ENCODE measurements at regions not wholly inside any gene's neighbourhood (a gene's known extent, or its start where the extent isn't known, plus 50 kb on each side); places are given as distances from the start of the nearest gene placed in this dataset.
A peak's percentile ranks its signal among the peaks of the same experiment; 100 is the strongest.

- DNase-seq (ENCODE audit: extremely low read depth in 1 of 11, low read depth in 9 of 11, low spot score in 4 of 11), result no peak
These were observed 162.2 kb downstream of the PIK3R1 start for GRCh38 chr5:68377733-68378132.

- no peak for DNase-seq (ENCODE audit: extremely low read depth in 1 of 11, low read depth in 9 of 11, low spot score in 4 of 11)
These were observed 162.8 kb downstream of the PIK3R1 start for GRCh38 chr5:68378204-68378820.

GRCh38 chr5:68379275-68380036 lies 163.9 kb downstream of the PIK3R1 start:
- peak in 5 of 11 donors; percentile 25 to 45 (median 35) for DNase-seq (ENCODE audit: extremely low read depth in 1 of 11, low read depth in 9 of 11, low spot score in 4 of 11)

GRCh38 chr5:68380078-68380477 lies 164.5 kb downstream of the PIK3R1 start:
- no peak for DNase-seq (ENCODE audit: extremely low read depth in 1 of 11, low read depth in 9 of 11, low spot score in 4 of 11)

- no peak for DNase-seq (ENCODE audit: extremely low read depth in 1 of 11, low read depth in 9 of 11, low spot score in 4 of 11)
These were observed 165.5 kb downstream of the PIK3R1 start for GRCh38 chr5:68381060-68381459.

- DNase-seq (ENCODE audit: extremely low read depth in 1 of 11, low read depth in 9 of 11, low spot score in 4 of 11), result no peak
These were observed 166.4 kb downstream of the PIK3R1 start for GRCh38 chr5:68381909-68382308.

- no peak for DNase-seq (ENCODE audit: extremely low read depth in 1 of 11, low read depth in 9 of 11, low spot score in 4 of 11)
These were observed 167.1 kb downstream of the PIK3R1 start for GRCh38 chr5:68382640-68383039.

GRCh38 chr5:68383888-68384310 lies 168.3 kb downstream of the PIK3R1 start:
- no peak for DNase-seq (ENCODE audit: extremely low read depth in 1 of 11, low read depth in 9 of 11, low spot score in 4 of 11)

GRCh38 chr5:68384936-68385594 lies 169.5 kb downstream of the PIK3R1 start:
- no peak for DNase-seq (ENCODE audit: extremely low read depth in 1 of 11, low read depth in 9 of 11, low spot score in 4 of 11)

- DNase-seq (ENCODE audit: extremely low read depth in 1 of 11, low read depth in 9 of 11, low spot score in 4 of 11), result no peak
These were observed 170.4 kb downstream of the PIK3R1 start for GRCh38 chr5:68385936-68386335.

- DNase-seq (ENCODE audit: extremely low read depth in 1 of 11, low read depth in 9 of 11, low spot score in 4 of 11), result no peak
These were observed 171.7 kb downstream of the PIK3R1 start for GRCh38 chr5:68387074-68387796.

GRCh38 chr5:68389618-68390017 lies 174.1 kb downstream of the PIK3R1 start:
- DNase-seq (ENCODE audit: extremely low read depth in 1 of 11, low read depth in 9 of 11, low spot score in 4 of 11), result no peak

GRCh38 chr5:68392617-68393016 lies 177.1 kb downstream of the PIK3R1 start:
- no peak for DNase-seq (ENCODE audit: extremely low read depth in 1 of 11, low read depth in 9 of 11, low spot score in 4 of 11)

- no peak for DNase-seq (ENCODE audit: extremely low read depth in 1 of 11, low read depth in 9 of 11, low spot score in 4 of 11)
These were observed 179.7 kb downstream of the PIK3R1 start for GRCh38 chr5:68395302-68395701.

- DNase-seq (ENCODE audit: extremely low read depth in 1 of 11, low read depth in 9 of 11, low spot score in 4 of 11), result peak in 3 of 11 donors; percentile 21 to 51 (median 35)
These were observed 180.5 kb downstream of the PIK3R1 start for GRCh38 chr5:68395926-68396511.

- peak in 2 of 11 donors; percentile 34 to 48 for DNase-seq (ENCODE audit: extremely low read depth in 1 of 11, low read depth in 9 of 11, low spot score in 4 of 11)
These were observed 181.2 kb downstream of the PIK3R1 start for GRCh38 chr5:68396722-68397121.

GRCh38 chr5:68398146-68398812 lies 182.7 kb downstream of the PIK3R1 start:
- DNase-seq (ENCODE audit: extremely low read depth in 1 of 11, low read depth in 9 of 11, low spot score in 4 of 11), result no peak

- DNase-seq (ENCODE audit: extremely low read depth in 1 of 11, low read depth in 9 of 11, low spot score in 4 of 11), result no peak
These were observed 187.7 kb downstream of the PIK3R1 start for GRCh38 chr5:68403301-68403700.

- DNase-seq (ENCODE audit: extremely low read depth in 1 of 11, low read depth in 9 of 11, low spot score in 4 of 11), result no peak
These were observed 188.7 kb downstream of the PIK3R1 start for GRCh38 chr5:68404246-68404645.

Data from renal cortex interstitium (tissue), 11 donors.